ENCODE measurements at regions not wholly inside any gene's neighbourhood (a gene's known extent, or its start where the extent isn't known, plus 50 kb on each side); places are given as distances from the start of the nearest gene placed in this dataset.

- no peak for DNase-seq (ENCODE audit: low read depth)
Observed at GRCh38 chr20:51335329-51335841, 207.1 kb downstream of the NFATC2 start.

GRCh38 chr20:51334609-51335008 is 207.9 kb downstream of the NFATC2 start:
- DNase-seq (ENCODE audit: low read depth): no peak

GRCh38 chr20:51333971-51334370 is 208.5 kb downstream of the NFATC2 start:
- DNase-seq (ENCODE audit: low read depth): no peak

- no peak for DNase-seq (ENCODE audit: low read depth)
Observed at GRCh38 chr20:51333446-51333845, 209.1 kb downstream of the NFATC2 start.

- no peak for DNase-seq (ENCODE audit: low read depth)
Observed at GRCh38 chr20:51331481-51331880, 211.0 kb downstream of the NFATC2 start.

- no peak for DNase-seq (ENCODE audit: low read depth)
Observed at GRCh38 chr20:51329845-51330244, 212.7 kb downstream of the NFATC2 start.

- no peak for DNase-seq (ENCODE audit: low read depth)
Observed at GRCh38 chr20:51327251-51327841, 215.2 kb downstream of the NFATC2 start.

GRCh38 chr20:51326201-51326819 is 216.2 kb downstream of the NFATC2 start:
- peak; percentile 17 for DNase-seq (ENCODE audit: low read depth)

GRCh38 chr20:51322164-51322707 is 220.3 kb downstream of the NFATC2 start:
- DNase-seq (ENCODE audit: low read depth): no peak

- no peak for DNase-seq (ENCODE audit: low read depth)
Observed at GRCh38 chr20:51321343-51322163, 221.0 kb downstream of the NFATC2 start.

GRCh38 chr20:51319522-51319921 is 223.0 kb downstream of the NFATC2 start:
- no peak for DNase-seq (ENCODE audit: low read depth)

GRCh38 chr20:51318058-51318949 is 224.2 kb downstream of the NFATC2 start:
- peak; percentile 23 for DNase-seq (ENCODE audit: low read depth)

- no peak for DNase-seq (ENCODE audit: low read depth)
Observed at GRCh38 chr20:51315390-51315789, 227.1 kb downstream of the NFATC2 start.

- no peak for DNase-seq (ENCODE audit: low read depth)
Observed at GRCh38 chr20:51313358-51313827, 229.1 kb downstream of the NFATC2 start.

- DNase-seq (ENCODE audit: low read depth): no peak
Observed at GRCh38 chr20:51312480-51312783, 230.1 kb downstream of the NFATC2 start.

- DNase-seq (ENCODE audit: low read depth): no peak
Observed at GRCh38 chr20:51311636-51312479, 230.7 kb downstream of the NFATC2 start.

GRCh38 chr20:51310216-51310615 is 232.3 kb downstream of the NFATC2 start:
- DNase-seq (ENCODE audit: low read depth): no peak

GRCh38 chr20:51309128-51309527 is 233.4 kb downstream of the NFATC2 start:
- no peak for DNase-seq (ENCODE audit: low read depth)

GRCh38 chr20:51306521-51307358 is 235.8 kb downstream of the NFATC2 start:
- DNase-seq (ENCODE audit: low read depth): peak; percentile 54

GRCh38 chr20:51306081-51306480 is 236.4 kb downstream of the NFATC2 start:
- no peak for DNase-seq (ENCODE audit: low read depth)

Measured in activated T-helper 9 cell treated with anti-CD3 and anti-CD28 coated beads, Interleukin-2, amount 50 U/mL, for 16 hours (primary cell).